H1 (cell line): ENCODE measurements at regions not wholly inside any gene's neighbourhood (a gene's known extent, or its start where the extent isn't known, plus 50 kb on each side); places are given as distances from the start of the nearest gene placed in this dataset.
A peak's percentile ranks its signal among the peaks of the same experiment; 100 is the strongest.

Source experiments
- CTCF ChIA-PET: fragments of 300-600 bp; sonication (Branson Sonifier 250); formaldehyde crosslinking; loops from one replicate; lab custom pipeline; 2021; ENCODE audit not compliant: partially characterized antibody; lab: Charles Lee
- POLR2A ChIA-PET: fragments of 300-600 bp; sonication (Branson Sonifier 250); formaldehyde crosslinking; loops from one replicate; lab custom pipeline; 2021; ENCODE audit warnings: inconsistent platforms; ENCODE audit not compliant: partially characterized antibody; lab: Charles Lee
- DNase-seq, 2 experiments: peaks; one replicate each; pipeline versions ENCODE4 v3.0.0 to v3.0.0-alpha.2; 2010 to 2022; ENCODE audit warnings: low spot score in 2 of 2, low read depth in 1 of 2, mixed read lengths in 1 of 2
- FAIRE-seq: peaks from 2 replicates; lab custom pipeline; 2011; peaks lifted over from hg19 to GRCh38; lab: Jason Lieb, UNC
- H2AFZ ChIP-seq: 2 replicates; pipeline ENCODE4 v1.8.1; 2012; ENCODE audit warnings: low read length, inconsistent platforms
- H2AK5ac ChIP-seq: 2 replicates; pipeline ENCODE4 v1.6.1; 2013; ENCODE audit warnings: low read depth, low read length
- H2BK120ac ChIP-seq: replicated peaks from 2 replicates; pipeline ENCODE3; 2013; ENCODE audit warnings: low read depth, low read length, inconsistent platforms
- H2BK12ac ChIP-seq: 2 replicates; pipeline ENCODE4 v1.6.1; 2013; ENCODE audit warnings: low read depth, low read length
- H2BK15ac ChIP-seq: 2 replicates; pipeline ENCODE4 v1.6.1; 2013; ENCODE audit warnings: low read length
- H2BK20ac ChIP-seq: 2 replicates; pipeline ENCODE4 v1.6.1; 2013; ENCODE audit warnings: low read length
- H2BK5ac ChIP-seq: 2 replicates; pipeline ENCODE4 v1.6.1; 2013; ENCODE audit warnings: low read depth, low read length
- H3K14ac ChIP-seq: 2 replicates; pipeline ENCODE4 v1.6.1; 2013; ENCODE audit warnings: inconsistent platforms; ENCODE audit not compliant: insufficient read length
- H3K18ac ChIP-seq: 2 replicates; pipeline ENCODE4 v1.6.1; 2013; ENCODE audit warnings: low read length; ENCODE audit errors: extremely low read depth
- H3K23ac ChIP-seq: 2 replicates; pipeline ENCODE4 v1.6.1; 2013; ENCODE audit warnings: inconsistent platforms; ENCODE audit not compliant: insufficient read length
- H3K23me2 ChIP-seq: 2 replicates; pipeline ENCODE4 v1.6.1; 2013; ENCODE audit warnings: low read depth, low read length
- H3K27ac ChIP-seq: 2 replicates; pipeline ENCODE4 v1.6.1; 2011; ENCODE audit warnings: low read depth, low read length, inconsistent platforms
- H3K27me3 ChIP-seq, 4 experiments: replicated peaks in 1 of 4; 1 replicate in 1 of 4; 2 replicates in 3 of 4; pipeline versions ENCODE4 v1.6.1 to v1.8.1; 2011 to 2013; ENCODE audit warnings: low read length in 3 of 4, mild to moderate bottlenecking in 3 of 4, inconsistent platforms in 2 of 4, mixed read lengths in 2 of 4, moderate library complexity in 1 of 4; ENCODE audit not compliant: control insufficient read depth in 3 of 4, insufficient read depth in 3 of 4; ENCODE audit errors: extremely low read depth in 1 of 4
- H3K36me3 ChIP-seq, 4 experiments: 2 replicates each; pipeline versions ENCODE4 v1.6.1 to v1.8.1; 2011 to 2013; ENCODE audit warnings: mild to moderate bottlenecking in 4 of 4, low read length in 3 of 4, moderate library complexity in 2 of 4, control low read depth in 1 of 4, inconsistent platforms in 1 of 4; ENCODE audit not compliant: insufficient read depth in 4 of 4, control insufficient read depth in 2 of 4
- H3K4ac ChIP-seq: replicated peaks from 2 replicates; pipeline ENCODE3; 2013; ENCODE audit warnings: low read length, low read depth, mixed read lengths, inconsistent platforms; ENCODE audit not compliant: insufficient read length
- H3K4me1 ChIP-seq, 4 experiments: replicated peaks in 1 of 4; 1 replicate in 1 of 4; 2 replicates in 3 of 4; pipeline versions ENCODE4 v1.6.1 to v1.8.1; 2011 to 2013; ENCODE audit warnings: low read length in 3 of 4, inconsistent platforms in 2 of 4, mixed read lengths in 1 of 4; ENCODE audit not compliant: insufficient read depth in 4 of 4, control insufficient read depth in 3 of 4
- H3K4me2 ChIP-seq, 2 experiments: 2 replicates each; pipeline versions ENCODE4 v1.6.1 to v1.8.1; 2011 to 2013; ENCODE audit warnings: low read depth in 2 of 2, low read length in 2 of 2, control low read depth in 1 of 2, inconsistent platforms in 1 of 2, mild to moderate bottlenecking in 1 of 2; ENCODE audit not compliant: insufficient read depth in 1 of 2
- H3K4me3 ChIP-seq, 4 experiments: fragments of 200-600, 300-600 bp in 1 of 4; sonication (generic), shearing (Covaris generic), sonication (Bioruptor Twin) in 1 of 4; 2 replicates each; pipeline versions ENCODE4 v1.5.1 to v1.8.1; 2011 to 2016; ENCODE audit warnings: low read length in 4 of 4, low read depth in 3 of 4, control low read depth in 2 of 4, inconsistent platforms in 2 of 4, mild to moderate bottlenecking in 2 of 4, mixed read lengths in 1 of 4, moderate library complexity in 1 of 4; ENCODE audit not compliant: insufficient read depth in 2 of 4; ENCODE audit errors: extremely low read depth in 1 of 4
- H3K56ac ChIP-seq: replicated peaks from 2 replicates; pipeline ENCODE3; 2013; ENCODE audit warnings: low read depth, mild to moderate bottlenecking, mixed read lengths, low read length, inconsistent platforms; ENCODE audit not compliant: insufficient read length
- H3K79me1 ChIP-seq: 2 replicates; pipeline ENCODE4 v1.6.1; 2013; ENCODE audit warnings: low read depth, low read length, control low read depth
- H3K79me2 ChIP-seq, 2 experiments: 2 replicates each; pipeline versions ENCODE4 v1.6.1 to v1.8.1; 2012 to 2013; ENCODE audit warnings: low read length in 2 of 2, mild to moderate bottlenecking in 2 of 2, inconsistent platforms in 1 of 2; ENCODE audit not compliant: insufficient read depth in 2 of 2, control insufficient read depth in 1 of 2
- H3K9ac ChIP-seq, 4 experiments: replicated peaks in 1 of 4; 1 replicate in 1 of 4; 2 replicates in 3 of 4; pipeline versions ENCODE4 v1.6.1 to v1.8.1; 2011 to 2013; ENCODE audit warnings: low read depth in 3 of 4, low read length in 3 of 4, control low read depth in 2 of 4, mild to moderate bottlenecking in 2 of 4, moderate library complexity in 2 of 4, inconsistent platforms in 1 of 4; ENCODE audit errors: extremely low read depth in 1 of 4
- H3K9me3 ChIP-seq, 2 experiments: 2 replicates each; pipeline versions ENCODE4 v1.6.1 to v1.8.1; 2012 to 2013; ENCODE audit warnings: mild to moderate bottlenecking in 2 of 2, moderate library complexity in 2 of 2, control low read depth in 1 of 2, inconsistent platforms in 1 of 2, low read depth in 1 of 2, low read length in 1 of 2, mixed read lengths in 1 of 2; ENCODE audit not compliant: insufficient read depth in 2 of 2
- H4K20me1 ChIP-seq, 2 experiments: replicated peaks in 1 of 2; 2 replicates each; pipeline versions ENCODE3 to v1.8.1; 2011 to 2013; ENCODE audit warnings: inconsistent platforms in 2 of 2, low read length in 2 of 2, mild to moderate bottlenecking in 1 of 2; ENCODE audit not compliant: insufficient read depth in 2 of 2, control insufficient read depth in 1 of 2
- H4K5ac ChIP-seq: 2 replicates; pipeline ENCODE4 v1.6.1; 2013; ENCODE audit warnings: low read length, low read depth, mixed read lengths, inconsistent platforms; ENCODE audit not compliant: insufficient read length
- H4K8ac ChIP-seq: 2 replicates; pipeline ENCODE4 v1.8.0; 2013; ENCODE audit warnings: mild to moderate bottlenecking, moderate library complexity, low read length, inconsistent platforms; ENCODE audit not compliant: insufficient read depth; ENCODE audit errors: extremely low read depth
- H4K91ac ChIP-seq: replicated peaks from 2 replicates; pipeline ENCODE3; 2013; ENCODE audit warnings: low read length, mixed read lengths, inconsistent platforms; ENCODE audit not compliant: insufficient read length
- BRCA1 ChIP-seq: IDR thresholded peaks from 2 replicates; pipeline ENCODE4 v1.6.1; 2012; ENCODE audit warnings: low read depth, low read length, improper control_type of control experiment
- CBX8 ChIP-seq: fragments of 300-800, 300-1000 bp; sonication (generic); IDR thresholded peaks from 2 replicates; pipeline ENCODE4 v1.7.1; 2016; ENCODE audit warnings: low read depth, low read length, borderline replicate concordance
- CEBPB ChIP-seq: IDR thresholded peaks from 2 replicates; pipeline ENCODE4 v1.6.1; 2012; ENCODE audit warnings: low read depth, low read length
- CHD2 ChIP-seq: IDR thresholded peaks from 2 replicates; pipeline ENCODE4 v1.6.1; 2012; ENCODE audit warnings: low read length, improper control_type of control experiment
- E2F6 ChIP-seq: IDR thresholded peaks from 2 replicates; pipeline ENCODE4 v1.6.1; 2012; ENCODE audit warnings: inconsistent platforms
- GTF2F1 ChIP-seq: IDR thresholded peaks from 2 replicates; pipeline ENCODE4 v1.6.1; 2012; ENCODE audit warnings: low read depth, low read length, improper control_type of control experiment, borderline replicate concordance
- MAX ChIP-seq: IDR thresholded peaks from 2 replicates; pipeline ENCODE4 v1.6.1; 2012; ENCODE audit warnings: inconsistent platforms
- NANOG ChIP-seq: IDR thresholded peaks from 2 replicates; pipeline ENCODE4 v1.6.1; 2011; ENCODE audit warnings: low read length, low read depth, mild to moderate bottlenecking, inconsistent platforms; ENCODE audit not compliant: insufficient read depth, poor library complexity, severe bottlenecking
- POLR2A ChIP-seq, 2 experiments: IDR thresholded peaks; 1 replicate in 1 of 2; 2 replicates in 1 of 2; pipeline ENCODE4 v1.6.1; 2011; ENCODE audit warnings: low read depth in 2 of 2, low read length in 2 of 2, mild to moderate bottlenecking in 2 of 2; ENCODE audit errors: control extremely low read depth in 1 of 2
- POLR2AphosphoS5 ChIP-seq: IDR thresholded peaks from 2 replicates; pipeline ENCODE4 v1.6.1; 2011; ENCODE audit warnings: low read depth, low read length
- RAD21 ChIP-seq, 2 experiments: IDR thresholded peaks in 1 of 2; conservative IDR thresholded peaks in 1 of 2; 2 replicates each; pipeline ENCODE4 v1.6.1; 2011; ENCODE audit warnings: low read depth in 2 of 2, low read length in 2 of 2, improper control_type of control experiment in 1 of 2, inconsistent platforms in 1 of 2, mild to moderate bottlenecking in 1 of 2, moderate library complexity in 1 of 2
- SAP30 ChIP-seq: fragments of 300-600 bp; sonication (generic); IDR thresholded peaks from 2 replicates; pipeline ENCODE4 v1.7.1; 2012; ENCODE audit warnings: low read length, moderate library complexity, mild to moderate bottlenecking, inconsistent platforms; ENCODE audit not compliant: insufficient read depth, insufficient replicate concordance
- SIRT6 ChIP-seq: IDR thresholded peaks from one replicate; pipeline ENCODE4 v1.7.1; 2012; ENCODE audit warnings: low read length, inconsistent platforms
- SIX5 ChIP-seq: IDR thresholded peaks from 2 replicates; pipeline ENCODE4 v1.6.1; 2011; ENCODE audit warnings: mild to moderate bottlenecking, low read depth, low read length
- TBP ChIP-seq: IDR thresholded peaks from 2 replicates; pipeline ENCODE4 v1.6.1; 2011; ENCODE audit warnings: low read depth, low read length, improper control_type of control experiment
- TEAD4 ChIP-seq: IDR thresholded peaks from 2 replicates; pipeline ENCODE4 v1.6.1; 2012; ENCODE audit warnings: low read depth, low read length, inconsistent platforms, mixed read lengths

GRCh38 chr5:124796495-124796894 is 50.1 kb upstream of the ZNF608 start:
- POLR2A ChIA-PET, result interaction anchor here (0.6 kb wide), 1 partner anchor 9 kb away, joined by 4 read pairs; no protein-coding TSS in a partner anchor
- no peak for DNase-seq
- TF ChIP-seq SIRT6 (no peak), GTF2F1 (no peak), TBP (no peak), MAX (no peak), SAP30 (no peak), RAD21 (IDR thresholded peaks at IDR 0.05 in 1 of 2, conservative IDR thresholded peaks at IDR 0.05 in 1 of 2; ENCODE audit: low read depth in 2 of 2, low read length in 2 of 2) (no peak), CEBPB (no peak), TEAD4 (no peak), CBX8 (no peak), BRCA1 (no peak), POLR2AphosphoS5 (no peak), SIX5 (no peak), E2F6 (no peak), CHD2 (no peak), POLR2A (IDR thresholded peaks at IDR 0.05; ENCODE audit: control extremely low read depth in 1 of 2, low read depth in 2 of 2, low read length in 2 of 2) (no peak), NANOG (no peak)

More at GRCh38 chr5:124796495-124796894, 50.1 kb upstream of the ZNF608 start:
- no peak overlapping the region for H3K23ac ChIP-seq
- H3K4me2 ChIP-seq, result no peak overlapping the region
- no peaks in the 10 kb centered on the region for H3K23me2 ChIP-seq
- no peak overlapping the region for H2BK5ac ChIP-seq
- H2AK5ac ChIP-seq, result no peak overlapping the region
- no peak overlapping the region for H2BK20ac ChIP-seq
- H2AFZ ChIP-seq, result no peak overlapping the region
- no peaks in the 10 kb centered on the region for H3K79me2 ChIP-seq
- H3K27ac ChIP-seq, result no peak overlapping the region
- peak overlapping the region; percentile 34 for H4K91ac ChIP-seq
- H2BK120ac ChIP-seq, result no peak overlapping the region
- no peaks in the 10 kb centered on the region for H3K79me1 ChIP-seq
- H3K9me3 ChIP-seq, result no peaks in the 10 kb centered on the region
- no peak overlapping the region for H4K5ac ChIP-seq
- H3K14ac ChIP-seq, result no peak overlapping the region
- no peak overlapping the region for H4K8ac ChIP-seq
- H3K56ac ChIP-seq, result no peak overlapping the region
- peak overlapping the region; percentile 33 for H3K4ac ChIP-seq
- no peaks in the 10 kb centered on the region for H3K36me3 ChIP-seq
- no peak overlapping the region for H3K4me3 ChIP-seq
- H2BK15ac ChIP-seq, result peak overlapping the region; percentile 93; the same call in 1 of the 2 replicates
- H3K27me3 ChIP-seq, result no peaks in the 10 kb centered on the region
- CTCF ChIA-PET, result interaction anchor here (0.6 kb wide), 1 partner anchor 137 kb away, joined by 3 read pairs; no protein-coding TSS in a partner anchor
- H3K9ac ChIP-seq, result no peak overlapping the region
- H3K18ac ChIP-seq, result no peak overlapping the region
- no peak for FAIRE-seq
- H3K4me1 ChIP-seq, result peaks cover 0 to 5% (median 0%) of the 10 kb centered on the region in 4 experiments; a peak in 2 of 7 replicates
- no peak overlapping the region for H2BK12ac ChIP-seq
- H4K20me1 ChIP-seq, result no peaks in the 10 kb centered on the region
